ENCODE measurements at regions not wholly inside any gene's neighbourhood (a gene's known extent, or its start where the extent isn't known, plus 50 kb on each side); places are given as distances from the start of the nearest gene placed in this dataset.

DNA sequence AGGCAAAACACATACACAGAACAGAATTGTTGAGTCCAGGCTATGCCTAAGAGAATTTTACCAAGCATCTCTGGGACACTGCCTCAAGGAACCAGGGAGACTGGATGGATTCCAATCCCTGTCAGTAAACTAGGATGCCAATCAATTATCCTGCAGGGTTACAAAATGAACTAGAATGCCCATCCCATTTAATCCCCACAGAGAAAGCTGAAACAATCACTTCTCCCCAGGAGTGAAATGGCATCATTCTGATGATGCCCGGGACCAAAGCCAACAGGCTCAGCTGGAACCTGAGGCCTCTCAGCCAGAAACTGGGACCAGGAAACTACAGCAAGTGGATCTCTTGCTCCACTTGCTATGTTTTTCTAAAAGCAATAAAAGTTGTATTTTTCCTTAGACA is 130.0 kb upstream of the TJP1 start:
- DNase-seq (ENCODE audit: low read depth): no peak

GRCh38 chr15:29945943-29946596 is 123.8 kb upstream of the TJP1 start:
- peak; percentile 39 for DNase-seq (ENCODE audit: low read depth)

- DNase-seq (ENCODE audit: low read depth): no peak
These were observed 122.7 kb upstream of the TJP1 start for GRCh38 chr15:29944925-29945324.

GRCh38 chr15:29942548-29942947 is 120.3 kb upstream of the TJP1 start:
- no peak for DNase-seq (ENCODE audit: low read depth)

GRCh38 chr15:29942143-29942542 is 119.9 kb upstream of the TJP1 start:
- DNase-seq (ENCODE audit: low read depth): no peak

GRCh38 chr15:29939404-29939803 is 117.1 kb upstream of the TJP1 start:
- DNase-seq (ENCODE audit: low read depth): no peak

GRCh38 chr15:29938361-29939335 is 116.4 kb upstream of the TJP1 start:
- no peak for DNase-seq (ENCODE audit: low read depth)

- no peak for DNase-seq (ENCODE audit: low read depth)
These were observed 115.7 kb upstream of the TJP1 start for GRCh38 chr15:29937956-29938355.

GRCh38 chr15:29936353-29937049 is 114.2 kb upstream of the TJP1 start:
- no peak for DNase-seq (ENCODE audit: low read depth)

GRCh38 chr15:29935296-29936004 is 113.2 kb upstream of the TJP1 start:
- DNase-seq (ENCODE audit: low read depth): no peak

DNA sequence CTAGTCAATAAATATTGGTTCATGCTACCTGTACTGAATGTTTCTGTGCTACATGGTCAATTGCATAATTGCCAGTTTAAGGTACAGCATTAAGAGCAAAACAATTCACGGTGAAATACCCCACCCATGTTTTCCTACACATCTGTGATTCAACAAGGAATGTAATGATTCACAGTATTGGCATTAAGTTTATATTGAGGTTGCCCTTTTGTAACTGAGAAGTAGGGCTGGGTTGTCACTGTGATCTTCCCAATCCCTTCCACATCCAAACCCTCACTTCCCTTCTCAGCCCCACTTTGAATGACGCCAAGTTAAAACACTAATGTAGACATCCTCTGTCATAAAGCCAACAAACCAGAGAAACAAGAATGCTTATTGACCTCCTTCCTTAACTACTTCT is 112.0 kb upstream of the TJP1 start:
- DNase-seq (ENCODE audit: low read depth): no peak

DNA sequence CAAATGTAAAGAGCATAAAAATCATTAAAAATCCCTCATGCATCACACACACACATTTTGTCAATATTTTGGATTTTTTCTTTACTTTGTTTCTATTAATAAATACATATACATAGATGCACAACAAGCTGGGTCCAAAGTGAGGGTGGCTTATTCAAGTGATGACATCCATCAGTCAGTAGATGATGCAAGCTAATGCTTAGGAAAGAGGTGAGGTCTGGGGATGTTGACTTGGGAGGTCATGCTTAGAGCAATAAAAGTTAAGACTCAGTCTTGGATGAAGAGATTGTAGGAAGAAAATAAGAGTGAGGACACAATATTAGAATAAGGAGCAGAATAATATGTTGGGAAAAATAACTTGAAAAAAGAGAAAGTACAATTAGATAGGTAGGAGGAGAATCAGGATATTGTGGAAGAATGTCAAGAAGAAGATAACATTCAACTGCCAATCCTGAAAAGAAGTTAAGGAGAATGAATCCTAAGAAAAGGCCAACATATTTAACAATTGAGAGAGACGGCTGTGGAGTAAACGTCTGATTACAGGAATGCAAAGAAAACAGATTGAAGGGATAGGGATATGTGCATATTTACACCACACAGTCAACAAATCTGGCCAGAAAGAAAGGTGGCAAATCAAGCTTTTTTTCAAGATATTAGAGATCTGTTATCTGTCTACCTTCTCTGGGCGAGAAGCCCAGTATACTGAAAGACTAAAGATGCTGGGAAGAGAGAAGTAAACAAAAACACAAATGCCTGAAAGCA is 111.0 kb upstream of the TJP1 start:
- no peak for DNase-seq (ENCODE audit: low read depth)

- no peak for DNase-seq (ENCODE audit: low read depth)
These were observed 103.8 kb upstream of the TJP1 start for GRCh38 chr15:29926083-29926388.

DNA sequence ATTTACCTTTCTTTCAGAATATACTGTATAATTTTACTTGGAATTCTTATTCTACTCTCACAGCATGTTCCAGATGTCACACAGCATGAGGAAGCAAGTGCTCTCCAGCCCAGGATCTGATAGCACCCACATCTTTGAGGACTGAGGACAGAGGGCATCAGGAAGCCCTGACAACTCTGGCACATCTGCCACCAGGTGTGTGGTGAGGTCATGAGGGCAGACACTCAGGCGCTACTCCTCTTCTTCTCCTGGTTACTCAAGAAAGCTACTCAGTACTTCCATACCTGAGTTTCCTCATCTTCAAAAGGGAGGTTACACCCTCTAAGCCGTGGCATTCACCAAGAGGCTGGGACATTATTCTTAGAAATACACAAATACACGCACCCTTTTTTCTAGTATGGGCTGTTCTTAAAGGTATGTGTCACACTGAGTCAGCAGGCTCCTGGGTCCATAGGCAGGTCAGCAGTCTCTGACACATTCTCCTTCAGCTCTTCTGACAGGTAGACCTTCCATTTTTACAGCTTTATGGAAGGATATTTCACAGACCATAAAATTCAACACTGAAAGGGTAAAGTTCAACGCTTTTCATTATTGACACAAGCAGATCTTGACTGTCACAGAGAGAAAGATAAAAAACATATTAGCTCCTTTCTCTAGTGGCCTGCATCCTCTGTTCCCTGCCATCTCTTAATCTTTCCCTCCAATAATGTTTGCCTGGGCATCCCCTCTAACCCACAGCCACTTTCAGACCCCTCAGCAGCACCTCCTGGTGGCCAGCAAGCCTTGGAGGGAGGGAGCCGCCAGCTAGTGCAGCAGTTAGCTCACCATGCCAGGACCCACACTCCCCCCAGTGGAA is 103.2 kb upstream of the TJP1 start:
- no peak for DNase-seq (ENCODE audit: low read depth)

DNA sequence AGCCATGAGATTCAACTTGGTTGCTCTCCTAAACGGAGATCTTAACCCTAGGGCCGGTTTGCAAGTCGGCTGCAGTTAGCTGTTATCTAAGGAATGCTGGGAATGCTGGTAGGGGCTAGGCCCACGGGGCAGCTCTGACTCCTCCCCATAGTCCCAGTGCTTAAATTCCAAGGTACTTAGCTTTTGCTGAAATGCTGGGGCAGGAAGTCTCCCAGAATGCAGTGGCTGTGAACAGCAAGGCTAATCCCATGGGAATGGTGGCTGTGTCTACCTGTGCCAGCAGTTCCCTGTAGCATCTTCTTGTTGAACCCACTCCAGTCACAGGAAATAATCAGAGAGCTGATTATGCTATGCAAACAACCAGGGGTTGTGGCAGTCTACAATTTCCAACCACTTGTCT is 102.5 kb upstream of the TJP1 start:
- DNase-seq (ENCODE audit: low read depth): peak; percentile 24

DNA sequence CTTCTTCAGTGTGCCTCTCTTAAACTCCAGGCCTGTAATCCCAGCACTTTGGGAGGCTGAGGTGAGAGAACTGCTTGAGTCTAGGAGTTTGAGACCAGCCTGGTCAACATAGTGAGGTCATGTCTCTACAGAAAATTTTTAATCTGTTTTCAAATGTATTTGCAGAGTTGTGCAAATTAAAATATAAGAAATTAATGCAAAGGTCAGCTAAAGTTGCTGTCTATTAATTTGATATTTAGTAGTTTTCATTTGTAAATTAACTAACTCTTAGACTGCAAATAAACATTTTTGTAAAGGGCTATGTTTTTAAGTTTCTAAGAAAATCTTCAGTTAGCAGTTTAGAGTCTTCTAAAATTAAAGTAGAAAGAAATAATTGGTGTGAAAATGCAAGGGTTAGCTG is 99.9 kb upstream of the TJP1 start:
- no peak for DNase-seq (ENCODE audit: low read depth)

DNA sequence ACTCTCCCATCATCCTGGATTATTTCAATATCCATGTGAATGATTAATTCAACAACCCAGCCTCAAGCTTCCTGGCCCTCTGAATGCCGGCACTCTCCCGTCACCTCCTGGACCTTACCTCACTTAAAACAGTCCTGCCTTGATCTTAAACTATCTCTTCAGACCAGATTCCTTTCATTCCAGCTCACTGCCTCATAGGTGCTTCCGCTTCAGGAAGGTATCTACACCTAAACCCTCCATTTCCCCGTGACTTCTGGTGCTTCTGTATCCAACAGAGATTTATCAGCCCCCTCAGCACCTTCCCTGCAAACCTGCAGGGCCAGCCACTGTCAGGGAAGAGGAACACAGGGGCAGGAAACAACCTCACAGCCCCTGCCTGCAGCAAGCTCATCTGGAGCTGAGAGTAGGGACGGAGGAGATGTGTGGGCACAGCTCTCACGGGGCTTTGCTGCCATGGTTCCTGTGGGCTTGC is 98.9 kb upstream of the TJP1 start:
- DNase-seq (ENCODE audit: low read depth): no peak

DNA sequence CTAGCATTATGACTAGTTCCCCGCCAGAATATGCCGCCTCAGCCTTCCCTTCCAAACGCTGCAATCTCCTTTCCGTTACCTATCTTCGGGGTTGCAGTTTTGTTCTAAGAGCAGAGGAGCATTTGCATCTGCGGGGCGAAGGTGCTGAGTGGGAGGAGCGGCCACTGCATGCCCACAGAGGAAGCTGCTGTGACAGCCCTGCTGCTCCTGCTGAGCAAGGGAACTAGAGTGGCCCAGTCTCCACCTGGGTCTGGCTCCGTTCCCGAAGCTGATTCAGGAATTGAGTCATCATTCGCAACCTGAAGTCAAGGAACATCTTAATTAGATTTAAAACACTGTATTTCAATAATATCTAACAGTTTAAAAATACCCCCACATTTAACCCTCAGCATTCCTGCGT is 98.2 kb upstream of the TJP1 start:
- DNase-seq (ENCODE audit: low read depth): no peak

DNA sequence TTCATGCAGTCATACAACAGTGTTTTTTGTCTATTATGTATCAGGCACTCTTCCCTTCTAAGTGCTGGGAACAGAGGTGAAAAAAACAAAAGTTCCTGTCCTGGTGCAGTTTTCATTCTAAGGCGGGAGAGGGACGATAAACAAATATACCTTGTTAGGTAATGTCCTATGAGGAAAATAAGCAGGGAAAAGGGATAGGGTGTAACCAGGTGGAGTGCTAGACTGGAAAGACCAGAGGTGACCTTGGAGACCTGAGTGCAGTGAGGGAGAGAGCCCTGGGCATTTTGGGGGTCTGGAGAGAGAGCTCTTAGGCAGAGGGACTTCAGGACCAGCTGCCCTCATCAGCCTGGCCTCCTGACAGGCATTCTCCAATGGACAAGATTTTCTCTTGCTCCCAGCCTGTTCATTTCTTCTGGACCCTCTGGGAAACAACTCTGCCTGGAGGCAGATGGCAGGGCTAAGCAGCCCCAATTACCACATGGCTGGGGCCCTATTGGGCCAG is 97.2 kb upstream of the TJP1 start:
- no peak for DNase-seq (ENCODE audit: low read depth)

Data from GM04503 (cell line).